ENCODE measurements at regions not wholly inside any gene's neighbourhood (a gene's known extent, or its start where the extent isn't known, plus 50 kb on each side); places are given as distances from the start of the nearest gene placed in this dataset.
"Not testable (repeated sequence)": the region's sequence is repeated elsewhere in the genome, so short reads cannot be mapped to it uniquely, and the experiment has no call there.

DNA sequence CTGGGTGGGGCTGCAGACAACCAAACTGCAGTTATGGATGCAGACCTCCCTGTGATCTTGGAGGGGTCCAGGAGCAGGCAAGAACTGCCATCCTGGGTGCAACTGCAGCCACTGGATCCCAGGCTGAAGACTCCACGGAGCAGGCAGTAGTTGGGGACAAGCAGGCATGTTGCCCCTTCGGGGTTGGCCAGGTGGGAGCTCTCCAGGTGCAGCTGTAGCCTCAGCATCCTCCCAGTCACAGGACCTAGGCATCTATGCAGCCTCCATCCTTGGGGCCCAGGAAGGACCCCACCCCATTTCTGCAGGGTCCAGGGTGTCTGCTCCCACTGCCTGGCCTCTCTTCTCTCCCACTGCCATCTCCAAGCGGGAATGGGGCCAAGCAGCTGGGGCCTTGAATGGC is 322.2 kb upstream of the RBMS3 start:
- intact Hi-C loops (cut with DNase I): no loop called here
- no peak for DNase-seq (ENCODE audit: missing footprints)
- no peak for ATAC-seq

- ATAC-seq (no peak), DNase-seq (ENCODE audit: missing footprints) (peak; percentile 31)
- intact Hi-C loops (cut with DNase I): no loop called here
Measured at GRCh38 chr3:28971156-28971555, 309.7 kb upstream of the RBMS3 start.

- DNase-seq (ENCODE audit: missing footprints): no peak
- intact Hi-C loops (cut with DNase I): no loop called here
- ATAC-seq: no peak
Measured at GRCh38 chr3:28972921-28973320, 307.9 kb upstream of the RBMS3 start.

DNA sequence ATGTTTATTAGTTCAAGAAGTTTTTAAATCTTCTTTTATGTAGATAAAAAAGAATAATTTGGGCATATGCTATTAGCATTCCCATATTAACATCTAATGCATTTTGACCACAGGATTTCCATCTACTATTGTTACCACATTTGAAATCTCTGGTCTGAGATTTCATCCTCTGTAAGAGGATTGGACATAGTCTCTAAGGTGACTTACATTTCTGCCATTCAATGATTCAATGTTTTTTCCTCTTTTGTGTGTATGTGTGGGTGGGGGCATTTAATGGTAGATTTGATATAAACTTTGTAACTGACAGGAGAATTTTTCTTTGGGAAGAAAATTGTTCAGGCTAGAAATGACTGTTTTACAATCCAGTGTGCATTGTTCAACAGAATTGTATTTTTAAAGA is 307.3 kb upstream of the RBMS3 start:
- ATAC-seq: no peak
- no peak for DNase-seq (ENCODE audit: missing footprints)
- intact Hi-C loops (cut with DNase I): no loop called here

- DNase-seq (ENCODE audit: missing footprints): no peak
- intact Hi-C loops (cut with DNase I): no loop called here
- ATAC-seq: no peak
Measured at GRCh38 chr3:28978092-28978491, 302.8 kb upstream of the RBMS3 start.

DNA sequence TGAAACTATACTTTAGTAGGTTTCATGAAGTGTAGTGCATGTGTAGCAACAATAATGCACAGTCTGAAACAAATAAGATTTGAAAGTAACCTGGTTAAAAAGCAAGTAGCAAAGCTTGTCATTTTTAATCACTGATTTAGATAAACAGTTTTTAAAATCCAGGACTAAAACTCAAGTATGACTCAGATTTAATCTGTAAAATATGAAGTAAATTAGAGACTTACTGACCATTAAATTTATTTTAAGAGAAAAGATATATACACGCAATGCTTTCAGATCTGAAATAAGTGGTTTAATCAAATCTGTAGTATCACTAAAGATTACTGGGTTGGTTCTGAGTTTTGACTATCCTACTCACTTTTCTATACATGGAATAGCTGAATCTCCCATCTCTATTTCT is 300.7 kb upstream of the RBMS3 start:
- no peak for DNase-seq (ENCODE audit: missing footprints)
- no peak for ATAC-seq
- intact Hi-C loops (cut with DNase I): no loop called here

DNA sequence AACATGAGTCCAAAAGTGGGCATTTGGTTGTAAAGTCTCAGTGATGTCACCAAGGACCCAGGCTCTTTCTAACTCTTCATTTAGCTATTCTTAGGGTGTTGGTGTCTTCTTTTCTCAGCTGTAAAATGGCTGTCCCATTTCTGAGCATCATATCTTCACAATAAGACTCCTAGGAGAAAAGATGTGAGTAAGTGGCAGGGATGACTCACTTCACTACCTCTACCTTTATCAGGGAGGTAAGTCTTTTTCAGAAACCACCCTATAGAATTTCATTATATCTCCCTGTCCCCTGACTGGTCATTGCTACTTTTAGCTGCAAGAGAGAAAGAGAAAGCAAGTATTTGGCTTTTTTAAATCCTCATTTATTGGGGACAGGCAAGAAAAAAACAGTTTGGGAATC is 300.2 kb upstream of the RBMS3 start:
- DNase-seq (ENCODE audit: missing footprints): no peak
- intact Hi-C loops (cut with DNase I): no loop called here
- no peak for ATAC-seq

DNA sequence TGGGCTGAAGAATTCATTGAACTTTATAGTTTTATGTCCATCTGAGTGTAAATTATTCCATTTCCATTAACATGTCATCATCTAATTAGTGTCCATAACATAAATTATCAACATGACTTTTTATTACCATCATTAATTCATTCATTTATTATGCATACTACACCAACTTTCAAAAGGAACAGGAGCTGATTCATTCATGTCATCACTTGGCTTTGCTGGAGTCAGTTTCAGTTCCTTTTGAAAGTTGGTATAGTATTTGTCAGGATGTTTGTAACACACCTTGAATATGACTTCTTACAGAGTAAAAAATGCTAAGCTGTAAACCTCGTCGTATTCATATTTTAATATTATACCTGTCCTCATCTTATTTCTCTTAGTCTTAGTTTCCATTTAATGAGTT is 298.0 kb upstream of the RBMS3 start:
- no peak for DNase-seq (ENCODE audit: missing footprints)
- no peak for ATAC-seq
- intact Hi-C loops (cut with DNase I): no loop called here

GRCh38 chr3:28986922-28987321 is 293.9 kb upstream of the RBMS3 start:
- DNase-seq (ENCODE audit: missing footprints) (no peak), ATAC-seq (no peak)
- intact Hi-C loops (cut with DNase I): no loop called here

- intact Hi-C loops (cut with DNase I): no loop called here
- no peak for DNase-seq (ENCODE audit: missing footprints)
- no peak for ATAC-seq
Measured at GRCh38 chr3:28989646-28990089, 291.2 kb upstream of the RBMS3 start.

- intact Hi-C loops (cut with DNase I): no loop called here
- ATAC-seq: no peak
- DNase-seq (ENCODE audit: missing footprints): no peak
Measured at GRCh38 chr3:28994161-28994905, 286.5 kb upstream of the RBMS3 start.

- intact Hi-C loops (cut with DNase I): no loop called here
- DNase-seq (ENCODE audit: missing footprints): no peak
- no peak for ATAC-seq
Measured at GRCh38 chr3:29004885-29005599, 275.8 kb upstream of the RBMS3 start.

DNA sequence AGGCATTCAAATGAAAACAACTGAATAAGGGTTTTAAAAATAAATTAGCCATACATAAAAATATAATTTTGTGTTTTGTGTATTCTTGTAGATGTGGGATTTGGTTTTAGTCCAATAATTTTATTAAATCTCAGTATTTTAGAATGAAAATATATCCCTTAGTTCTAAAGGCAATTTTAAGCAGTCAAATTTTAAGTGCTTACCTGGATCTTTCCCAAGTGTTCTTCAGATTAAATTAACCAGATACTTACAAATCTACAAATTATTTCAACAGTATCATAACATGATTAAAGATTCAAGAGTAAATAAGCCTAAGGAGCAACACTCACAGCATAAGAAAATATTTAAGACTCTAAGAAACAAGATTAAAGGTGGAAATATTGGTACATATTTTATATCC is 275.0 kb upstream of the RBMS3 start:
- ATAC-seq: no peak
- DNase-seq (ENCODE audit: missing footprints): no peak
- intact Hi-C loops (cut with DNase I): no loop called here

- DNase-seq (ENCODE audit: missing footprints): no peak
- intact Hi-C loops (cut with DNase I): no loop called here
- no peak for ATAC-seq
Measured at GRCh38 chr3:29011441-29011840, 269.4 kb upstream of the RBMS3 start.

GRCh38 chr3:29011966-29012365 is 268.9 kb upstream of the RBMS3 start:
- intact Hi-C loops (cut with DNase I): no loop called here
- no peak for DNase-seq (ENCODE audit: missing footprints)
- no peak for ATAC-seq

DNA sequence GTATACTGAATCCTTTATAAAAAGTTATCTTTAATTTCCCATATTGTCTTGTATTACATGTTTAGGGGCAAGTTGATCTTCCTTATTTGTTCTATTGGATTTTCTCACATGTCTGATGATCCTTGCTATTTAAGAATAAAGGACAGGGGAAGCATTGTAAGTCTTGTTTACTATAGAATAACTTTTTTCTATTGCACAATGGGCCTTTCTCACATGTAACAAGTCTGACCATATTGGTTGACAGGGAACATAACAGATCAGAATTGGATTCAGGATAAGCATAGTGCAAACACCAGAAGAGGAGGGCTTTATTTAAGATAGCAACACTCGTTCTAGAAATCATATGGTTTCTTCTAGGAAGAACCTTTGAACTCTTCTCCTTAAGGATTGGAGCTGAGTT is 257.9 kb upstream of the RBMS3 start:
- intact Hi-C loops (cut with DNase I): no loop called here
- ATAC-seq: no peak
- no peak for DNase-seq (ENCODE audit: missing footprints)

DNA sequence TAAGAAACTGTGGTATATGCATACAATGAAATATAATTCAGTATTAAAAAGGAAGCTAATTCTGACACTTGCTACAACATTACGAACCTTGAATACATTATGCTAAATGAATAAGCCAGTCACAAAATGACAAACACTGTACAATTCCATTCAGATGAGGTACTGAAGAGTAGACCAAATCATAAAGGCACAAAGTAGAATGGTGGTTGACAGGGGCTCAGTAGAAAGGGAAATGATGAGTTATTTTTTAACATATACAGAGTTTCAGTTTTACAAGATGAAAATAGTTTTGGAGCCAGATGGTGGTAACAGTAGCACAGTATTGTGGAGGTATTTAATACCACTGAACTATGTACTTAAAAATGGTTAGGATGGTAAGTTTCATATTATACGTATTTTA is 254.6 kb upstream of the RBMS3 start:
- ATAC-seq: no peak
- no peak for DNase-seq (ENCODE audit: missing footprints)
- intact Hi-C loops (cut with DNase I): no loop called here

GRCh38 chr3:29026959-29027358 is 253.9 kb upstream of the RBMS3 start:
- intact Hi-C loops (cut with DNase I): no loop called here
- DNase-seq (ENCODE audit: missing footprints) (no peak), ATAC-seq (no peak)

GRCh38 chr3:29031175-29031574 is 249.7 kb upstream of the RBMS3 start:
- DNase-seq (ENCODE audit: missing footprints); intact Hi-C loops (cut with DNase I); ATAC-seq: not testable (repeated sequence)

GRCh38 chr3:29033511-29033910 is 247.4 kb upstream of the RBMS3 start:
- intact Hi-C loops (cut with DNase I): no loop called here
- DNase-seq (ENCODE audit: missing footprints) (no peak), ATAC-seq (no peak)

DNA sequence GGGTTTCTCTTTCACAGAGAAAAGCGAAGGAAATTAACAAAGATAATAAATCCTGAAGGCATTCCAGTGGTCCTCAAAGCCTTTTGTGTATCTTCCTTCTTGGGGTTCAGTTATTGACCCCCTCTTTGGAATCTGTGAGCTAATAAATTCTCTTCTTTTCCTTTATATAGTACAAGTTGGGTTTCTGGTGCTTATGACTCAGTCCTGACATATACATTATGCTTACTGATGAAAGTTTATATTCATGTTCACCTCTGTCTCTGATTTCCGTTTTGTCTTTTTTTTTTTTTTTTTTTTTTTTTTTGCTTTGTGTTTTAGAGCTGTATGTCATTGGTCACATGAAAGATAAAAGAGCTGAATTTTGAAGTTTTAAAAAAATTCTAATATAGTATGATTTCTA is 230.7 kb upstream of the RBMS3 start:
- intact Hi-C loops (cut with DNase I): no loop called here

More for the DNA sequence above, 230.7 kb upstream of the RBMS3 start:
- no peak for DNase-seq (ENCODE audit: missing footprints)
- ATAC-seq: no peak
